NCI-H1092 (cell line): ENCODE measurements at regions not wholly inside any gene's neighbourhood (a gene's known extent, or its start where the extent isn't known, plus 50 kb on each side); places are given as distances from the start of the nearest gene placed in this dataset.
"Not testable (repeated sequence)": the region's sequence is repeated elsewhere in the genome, so short reads cannot be mapped to it uniquely, and the experiment has no call there.

Source experiments
- DNase-seq: peaks from one replicate; lab custom pipeline; 2025; lab: John Stamatoyannopoulos, UW

DNA sequence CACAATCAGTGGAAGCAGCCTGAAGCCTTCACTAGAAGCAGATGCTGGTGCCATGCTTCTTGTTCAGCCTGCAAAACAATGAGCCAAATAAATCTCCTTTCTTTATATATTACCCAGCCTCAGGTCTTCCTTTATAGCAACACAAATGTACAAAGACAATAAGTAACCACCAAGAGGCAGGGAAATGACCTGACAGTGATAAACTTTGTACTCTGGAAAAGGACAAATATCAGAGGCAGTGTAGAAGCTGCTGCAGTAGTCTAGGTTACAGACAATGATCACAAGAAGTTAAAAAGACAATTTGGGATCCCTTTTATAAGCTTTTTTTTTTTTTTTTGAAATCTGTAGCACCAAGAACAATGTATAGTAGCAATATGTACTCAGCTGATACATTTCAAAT lies 760.3 kb downstream of the TTLL7 start:
- DNase-seq = not testable (repeated sequence)

DNA sequence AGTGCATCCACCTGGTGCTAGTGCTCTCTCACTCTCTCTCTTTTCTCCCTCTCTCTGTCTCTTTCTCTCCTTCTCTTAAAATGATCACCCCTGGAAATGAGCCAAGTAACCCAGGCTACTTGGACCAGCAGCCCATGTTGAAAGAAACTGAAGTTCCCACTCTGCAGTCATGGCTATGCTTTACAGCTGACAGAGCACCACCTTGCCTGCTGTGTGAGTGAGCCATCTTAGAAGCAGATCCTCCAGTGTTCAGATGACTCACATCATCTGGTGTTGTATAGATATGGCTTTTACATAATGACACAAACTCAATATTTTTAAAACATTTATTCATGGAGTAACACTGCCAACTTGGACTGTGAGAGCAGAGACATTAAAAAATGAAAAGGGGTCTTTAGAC lies 779.1 kb downstream of the TTLL7 start:
- DNase-seq = not testable (repeated sequence)

DNA sequence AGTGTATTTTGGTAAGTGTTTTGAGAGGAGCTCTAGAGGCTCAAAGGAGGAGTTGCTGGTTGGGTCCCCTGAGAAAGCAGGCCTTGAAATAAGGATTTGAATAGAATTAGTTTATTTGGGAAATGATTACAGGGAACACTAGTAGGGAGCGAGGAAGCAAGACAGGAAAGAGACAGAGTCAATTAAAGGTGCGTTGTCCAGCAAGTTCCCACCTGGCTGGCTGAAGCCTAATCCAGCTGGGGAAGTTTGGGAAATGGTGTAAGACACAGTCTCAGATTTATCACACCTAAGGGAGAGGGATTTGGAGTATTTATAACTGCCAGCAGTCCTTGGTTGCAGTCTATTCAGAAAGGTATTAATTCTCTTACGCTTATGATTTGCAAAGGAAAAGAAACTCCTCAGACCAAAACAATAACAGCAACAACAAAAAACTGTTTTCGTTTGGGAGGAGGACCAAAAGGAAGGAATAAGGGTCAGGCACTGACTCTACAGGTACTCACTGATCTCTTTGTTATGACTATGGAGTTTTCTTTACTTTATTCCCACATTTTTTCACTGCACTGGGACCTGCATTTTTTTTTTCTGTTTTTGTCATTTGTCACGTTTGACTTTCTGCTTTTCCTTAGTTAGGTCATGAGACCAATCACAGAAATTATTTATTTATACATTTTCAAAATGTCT lies 780.8 kb downstream of the TTLL7 start:
- not testable (repeated sequence) for DNase-seq

GRCh38 chr1:83214317-83214716 lies 784.6 kb downstream of the TTLL7 start:
- DNase-seq = not testable (repeated sequence)

DNA sequence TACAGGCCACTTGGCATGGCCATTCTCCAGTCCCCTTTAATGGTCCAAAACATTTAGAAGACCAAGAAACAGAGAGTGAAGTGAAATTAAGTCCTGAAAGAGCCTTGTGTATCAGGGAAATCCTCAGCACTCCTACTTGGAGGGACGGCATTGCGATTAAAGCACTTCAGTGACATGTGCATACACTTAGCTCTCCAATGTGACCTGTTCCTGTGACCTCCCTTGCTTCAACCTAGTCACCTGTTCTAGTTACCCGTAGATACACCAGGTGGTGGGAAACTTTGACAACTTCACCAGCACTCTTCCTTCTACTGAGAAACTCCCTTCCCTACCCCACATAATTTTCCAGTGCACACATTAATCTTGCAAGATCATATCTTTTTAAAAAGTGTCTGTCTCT lies 785.3 kb downstream of the TTLL7 start:
- DNase-seq = not testable (repeated sequence)

GRCh38 chr1:83212033-83212432 lies 786.9 kb downstream of the TTLL7 start:
- not testable (repeated sequence) for DNase-seq

DNA sequence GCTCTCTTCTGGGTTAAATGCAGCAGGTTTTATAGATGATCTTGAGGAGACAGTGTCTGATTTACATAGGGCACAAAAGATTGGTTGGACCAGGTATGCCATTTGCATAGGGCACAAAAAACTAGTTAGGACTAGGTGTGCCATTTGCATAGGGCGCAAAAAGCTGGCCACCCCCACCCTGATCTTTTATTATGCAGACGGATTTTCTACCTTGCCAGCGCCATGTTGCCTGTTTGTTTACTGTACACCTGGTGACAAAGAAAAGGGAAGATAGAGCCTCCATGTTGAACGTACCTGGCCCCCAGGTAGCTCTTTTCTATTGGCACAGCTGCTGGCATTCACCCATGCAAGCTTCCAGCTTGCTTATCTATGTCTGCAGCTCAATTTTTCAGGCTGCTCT lies 790.4 kb downstream of the TTLL7 start:
- DNase-seq = not testable (repeated sequence)

- DNase-seq = not testable (repeated sequence)
These were observed 804.3 kb downstream of the TTLL7 start for GRCh38 chr1:83194610-83195009.

GRCh38 chr1:83182033-83182728 lies 816.8 kb downstream of the TTLL7 start:
- not testable (repeated sequence) for DNase-seq

DNA sequence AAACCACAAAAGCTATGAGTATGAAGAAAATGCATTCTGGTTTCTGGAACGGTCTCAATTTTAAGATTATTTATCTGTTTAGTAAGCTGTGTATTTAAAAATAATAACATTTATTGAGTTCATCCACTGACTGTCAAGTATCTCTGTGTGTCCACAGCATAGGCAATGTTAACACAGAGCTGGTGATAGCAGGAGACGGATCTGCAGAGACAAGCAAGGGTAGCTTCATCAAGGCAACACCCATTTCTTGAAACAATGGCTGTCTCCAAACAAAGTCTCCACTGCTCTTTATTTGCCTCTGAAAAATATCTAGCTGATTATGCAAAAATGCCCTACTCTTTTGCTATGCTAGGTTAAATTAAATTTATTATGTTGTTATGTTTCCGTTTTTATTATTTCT lies 818.3 kb downstream of the TTLL7 start:
- DNase-seq = not testable (repeated sequence)

DNA sequence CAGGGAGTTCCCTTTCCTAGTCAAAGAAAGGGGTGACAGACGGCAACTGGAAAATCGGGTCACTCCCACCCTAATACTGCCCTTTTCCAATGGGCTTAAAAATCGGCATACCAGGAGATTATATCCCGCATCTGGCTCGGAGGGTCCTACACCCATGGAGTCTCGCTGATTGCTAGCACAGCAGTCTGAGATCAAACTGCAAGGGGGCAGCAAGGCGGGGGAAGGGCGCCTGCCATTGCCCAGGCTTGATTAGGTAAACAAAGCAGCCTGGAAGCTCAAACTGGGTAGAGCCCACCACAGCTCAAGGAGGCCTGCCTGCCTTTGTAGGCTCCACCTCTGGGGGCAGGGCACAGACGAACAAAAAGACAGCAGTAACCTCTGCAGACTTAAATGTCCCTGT lies 831.3 kb downstream of the TTLL7 start:
- not testable (repeated sequence) for DNase-seq

- DNase-seq = not testable (repeated sequence)
These were observed 835.0 kb downstream of the TTLL7 start for GRCh38 chr1:83163879-83164475.

DNA sequence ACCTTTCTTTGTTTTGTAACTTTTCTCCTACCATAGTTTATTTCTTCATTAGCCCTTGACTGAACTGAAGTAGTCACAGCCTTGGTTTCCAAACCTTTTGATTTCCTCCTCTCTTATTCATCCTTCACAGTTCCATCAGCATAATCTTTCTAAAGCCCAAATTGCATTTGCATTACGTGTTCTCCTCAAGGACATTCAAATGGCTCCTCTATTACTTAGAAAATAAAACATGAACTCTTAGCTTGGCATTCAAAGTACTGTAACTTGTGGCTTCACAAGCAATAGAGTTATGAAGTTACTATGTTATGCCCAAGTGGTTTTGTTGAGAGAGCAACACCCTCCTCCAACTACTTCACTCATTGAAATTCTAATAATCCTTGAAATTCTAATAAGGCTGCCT lies 840.0 kb downstream of the TTLL7 start:
- not testable (repeated sequence) for DNase-seq

- DNase-seq = not testable (repeated sequence)
These were observed 844.6 kb downstream of the TTLL7 start for GRCh38 chr1:83154306-83154705.

- DNase-seq = not testable (repeated sequence)
These were observed 847.6 kb downstream of the TTLL7 start for GRCh38 chr1:83151167-83151898.

- not testable (repeated sequence) for DNase-seq
These were observed 848.5 kb downstream of the TTLL7 start for GRCh38 chr1:83150479-83150878.

DNA sequence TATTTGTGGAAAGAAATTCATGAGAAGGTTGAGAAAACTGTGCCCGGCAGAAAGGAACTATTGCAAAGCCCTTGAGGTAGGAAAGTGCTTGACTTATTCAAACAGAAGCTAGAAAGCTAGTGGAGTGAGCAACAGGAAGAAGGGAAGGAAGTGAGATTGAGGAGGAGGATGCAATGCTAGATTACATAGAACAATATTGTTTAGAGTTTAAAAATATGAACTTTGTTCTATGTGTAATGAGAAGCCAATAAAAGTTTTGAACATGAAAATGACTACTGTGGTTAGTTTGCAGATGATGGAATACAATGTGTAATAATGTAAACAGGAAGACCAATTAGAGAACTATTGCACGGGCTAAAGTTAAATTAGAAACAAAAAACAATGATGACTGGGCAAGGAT lies 853.1 kb downstream of the TTLL7 start:
- not testable (repeated sequence) for DNase-seq

DNA sequence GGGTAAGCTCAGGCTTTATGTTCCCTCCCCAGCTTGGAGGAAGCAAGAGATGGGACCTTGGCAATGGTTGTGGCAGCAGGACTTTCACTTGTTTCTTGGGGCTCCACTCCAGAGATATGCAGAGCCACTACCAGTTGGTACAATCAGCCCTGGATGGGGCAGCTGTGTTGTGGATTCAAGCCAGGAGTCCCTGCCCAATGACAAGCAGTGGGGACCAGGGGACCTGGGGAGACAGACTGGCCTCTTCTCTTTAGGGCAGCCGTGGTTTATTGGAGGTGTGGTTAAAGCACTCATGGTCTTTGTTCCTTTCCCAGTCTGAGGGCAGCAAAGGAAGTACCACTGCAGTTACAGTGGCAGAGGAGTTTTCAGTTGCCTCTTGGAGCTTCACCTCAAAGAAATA lies 856.1 kb downstream of the TTLL7 start:
- DNase-seq = not testable (repeated sequence)

DNA sequence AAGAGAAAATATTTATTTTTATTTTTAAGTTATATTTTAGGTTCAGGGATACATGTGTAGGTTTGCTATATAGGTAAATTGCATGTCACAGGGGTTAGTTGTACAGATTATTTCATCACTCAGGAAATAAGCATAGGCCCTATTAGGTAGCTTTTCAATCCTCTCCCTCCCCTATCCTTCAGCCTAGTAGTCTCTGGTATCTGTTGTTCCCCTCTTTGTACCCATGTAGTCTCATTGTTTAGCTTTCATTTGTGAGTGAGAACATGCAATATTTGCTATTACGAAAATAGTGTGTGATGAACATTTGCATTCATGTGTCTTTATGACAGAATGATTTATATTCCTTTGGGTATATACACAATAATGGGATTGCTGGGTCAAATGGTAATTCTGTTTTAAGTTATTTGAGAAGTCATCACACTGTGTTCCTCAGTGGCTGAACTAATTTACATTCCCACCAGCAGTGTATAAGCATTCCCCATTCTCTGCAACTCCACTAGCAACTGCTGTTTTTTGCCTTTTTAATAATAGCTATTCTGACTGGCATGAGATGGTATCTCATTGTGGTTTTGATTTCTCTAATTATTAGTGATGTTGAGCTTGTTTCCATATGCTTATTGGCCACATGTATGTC lies 863.3 kb downstream of the TTLL7 start:
- DNase-seq = not testable (repeated sequence)

DNA sequence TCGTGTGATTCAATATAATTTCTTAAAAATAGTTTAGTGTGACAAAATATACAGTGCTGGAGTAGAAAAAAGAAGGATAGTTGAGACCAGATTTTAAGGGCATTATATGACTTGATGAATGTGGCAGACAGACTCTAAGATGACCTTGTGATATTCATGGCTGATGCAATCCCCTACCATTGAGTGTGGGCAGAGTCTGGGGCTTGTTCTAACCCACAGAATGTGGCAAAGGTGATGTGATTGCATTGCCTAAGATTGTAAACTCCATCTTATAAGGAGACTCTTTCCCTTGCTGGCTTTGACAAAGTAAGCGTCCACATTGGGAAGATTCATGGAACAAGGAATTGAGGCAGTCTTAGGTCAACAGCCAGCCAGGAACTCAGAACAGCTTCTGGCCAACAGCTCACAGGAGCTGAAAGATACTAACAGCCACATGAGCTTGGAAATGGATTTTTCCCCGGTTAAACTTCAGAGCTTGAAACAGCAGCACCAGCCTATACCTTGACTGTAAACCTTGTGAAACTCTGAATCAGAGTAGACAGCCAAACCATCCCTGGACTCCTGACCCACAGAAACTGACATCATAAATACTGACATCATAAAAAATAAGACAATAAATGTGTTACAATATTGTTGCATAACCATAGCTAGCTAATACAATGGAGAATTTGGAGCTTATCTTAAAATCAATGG lies 864.5 kb downstream of the TTLL7 start:
- not testable (repeated sequence) for DNase-seq

DNA sequence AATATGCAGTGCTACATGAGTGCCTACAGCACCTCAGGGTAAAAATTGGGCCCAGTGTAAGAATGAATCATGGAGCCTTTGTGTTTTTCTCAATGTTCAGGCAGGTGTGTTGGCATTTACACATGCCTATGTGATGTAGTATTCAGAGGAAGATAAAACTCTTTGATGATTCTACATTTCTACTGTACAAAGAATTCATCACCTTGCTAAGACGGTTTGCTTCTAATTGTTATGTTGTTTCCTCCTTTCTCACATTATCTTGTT lies 867.3 kb downstream of the TTLL7 start:
- no peak for DNase-seq
